IMR-90 (cell line): ENCODE measurements at regions not wholly inside any gene's neighbourhood (a gene's known extent, or its start where the extent isn't known, plus 50 kb on each side); places are given as distances from the start of the nearest gene placed in this dataset.

Experiments used
- ATAC-seq: fragments of 200-7000 bp; cut with Tn5 transposase; 2 replicates; pipeline ENCODE4 v1.9.1; 2020; ENCODE audit warnings: low read depth, mild to moderate bottlenecking, moderate library complexity
- BruUV-seq: library from RNA; stranded (reverse); fragments of 400-500 nt; replicated peaks from 2 replicates; lab custom pipeline; 2021; lab: Mats Ljungman, UMichigan
- CTCF ChIA-PET: fragments of 300-600 bp; formaldehyde crosslinking; extraction: SDS; loops from one replicate; lab custom pipeline; 2021; ENCODE audit warnings: antibody characterized with exemption; lab: Yijun Ruan, JAX
- POLR2A ChIA-PET: fragments of 300-600 bp; sonication (Branson Sonifier 250); formaldehyde crosslinking; loops from one replicate; lab custom pipeline; 2022; ENCODE audit warnings: antibody characterized with exemption; ENCODE audit not compliant: unreplicated experiment; lab: Charles Lee
- DNase-seq: peaks from one replicate; pipeline ENCODE4 v3.0.0; 2013
- H2AFZ ChIP-seq: replicated peaks from 2 replicates; pipeline ENCODE3; 2013; ENCODE audit warnings: low read length, mild to moderate bottlenecking; ENCODE audit not compliant: poor library complexity
- H2AK5ac ChIP-seq: 2 replicates; pipeline ENCODE4 v1.6.1; 2013; ENCODE audit warnings: low read depth, low read length, inconsistent platforms
- H2AK9ac ChIP-seq: replicated peaks from 2 replicates; pipeline ENCODE3; 2013; ENCODE audit warnings: mild to moderate bottlenecking, low read depth, low read length, moderate library complexity; ENCODE audit not compliant: poor library complexity
- H2BK120ac ChIP-seq: 2 replicates; pipeline ENCODE4 v1.6.1; 2013; ENCODE audit warnings: low read depth, low read length, inconsistent platforms
- H2BK15ac ChIP-seq: 3 replicates; pipeline ENCODE4 v1.6.1; 2013; ENCODE audit warnings: low read depth, low read length, inconsistent platforms
- H2BK20ac ChIP-seq: 2 replicates; pipeline ENCODE4 v1.6.1; 2013; ENCODE audit warnings: low read depth, mild to moderate bottlenecking, inconsistent platforms, low read length, moderate library complexity
- H2BK5ac ChIP-seq: 2 replicates; pipeline ENCODE4 v1.6.1; 2013; ENCODE audit warnings: mild to moderate bottlenecking, low read depth, low read length, inconsistent platforms; ENCODE audit not compliant: poor library complexity, severe bottlenecking
- H3K14ac ChIP-seq: replicated peaks from 2 replicates; pipeline ENCODE4 v1.6.1; 2013; ENCODE audit warnings: low read depth, low read length, inconsistent platforms
- H3K18ac ChIP-seq: 2 replicates; pipeline ENCODE4 v1.6.1; 2013; ENCODE audit warnings: low read depth, low read length, control low read depth
- H3K23ac ChIP-seq: 2 replicates; pipeline ENCODE4 v1.6.1; 2013; ENCODE audit warnings: low read depth, low read length, inconsistent platforms
- H3K27ac ChIP-seq: 2 replicates; pipeline ENCODE4 v1.5.1; 2013; ENCODE audit warnings: mild to moderate bottlenecking, control low read depth, low read length; ENCODE audit not compliant: insufficient read depth
- H3K27me3 ChIP-seq: 2 replicates; pipeline ENCODE4 v1.6.1; 2013; ENCODE audit warnings: low read length; ENCODE audit not compliant: control insufficient read depth, insufficient read depth
- H3K36me3 ChIP-seq: 2 replicates; pipeline ENCODE4 v1.6.1; 2013; ENCODE audit warnings: low read length, mixed read lengths; ENCODE audit not compliant: control insufficient read depth, insufficient read depth
- H3K4ac ChIP-seq: 2 replicates; pipeline ENCODE4 v1.6.1; 2013; ENCODE audit warnings: low read depth, low read length, inconsistent platforms
- H3K4me1 ChIP-seq: 2 replicates; pipeline ENCODE4 v1.6.1; 2013; ENCODE audit warnings: low read length, mixed read lengths; ENCODE audit not compliant: control insufficient read depth, insufficient read depth
- H3K4me2 ChIP-seq: 2 replicates; pipeline ENCODE4 v1.6.1; 2013; ENCODE audit warnings: low read depth, mild to moderate bottlenecking, control low read depth, low read length, moderate library complexity
- H3K4me3 ChIP-seq: 2 replicates; pipeline ENCODE4 v1.5.1; 2013; ENCODE audit warnings: low read depth, mild to moderate bottlenecking, control low read depth, low read length, moderate library complexity; ENCODE audit not compliant: insufficient read depth
- H3K56ac ChIP-seq: 2 replicates; pipeline ENCODE4 v1.6.1; 2013; ENCODE audit warnings: low read length, inconsistent platforms; ENCODE audit not compliant: insufficient read depth; ENCODE audit errors: extremely low read depth
- H3K79me1 ChIP-seq, 2 experiments: 2 replicates each; pipeline ENCODE4 v1.6.1; 2013; ENCODE audit warnings: low read length in 2 of 2, inconsistent platforms in 1 of 2, low read depth in 1 of 2
- H3K9ac ChIP-seq: 2 replicates; pipeline ENCODE4 v1.6.1; 2013; ENCODE audit warnings: low read depth, low read length, control low read depth
- H3K9me1 ChIP-seq: 2 replicates; pipeline ENCODE4 v1.6.1; 2013; ENCODE audit warnings: low read length, inconsistent platforms; ENCODE audit not compliant: insufficient read depth
- H3K9me3 ChIP-seq: 2 replicates; pipeline ENCODE4 v1.6.1; 2013; ENCODE audit warnings: low read length; ENCODE audit not compliant: control insufficient read depth, insufficient read depth
- H4K20me1 ChIP-seq: 2 replicates; pipeline ENCODE4 v1.6.1; 2013; ENCODE audit warnings: low read length, inconsistent platforms; ENCODE audit not compliant: insufficient read depth
- H4K5ac ChIP-seq: 2 replicates; pipeline ENCODE4 v1.6.1; 2013; ENCODE audit warnings: mild to moderate bottlenecking, low read depth, low read length, control low read depth
- H4K8ac ChIP-seq, 2 experiments: 2 replicates each; pipeline ENCODE4 v1.6.1; 2013; ENCODE audit warnings: low read depth in 2 of 2, low read length in 2 of 2, control low read depth in 1 of 2, inconsistent platforms in 1 of 2
- H4K91ac ChIP-seq: 2 replicates; pipeline ENCODE4 v1.6.1; 2013; ENCODE audit warnings: low read depth, low read length, inconsistent platforms; ENCODE audit not compliant: insufficient read depth
- CEBPB ChIP-seq: IDR thresholded peaks from 2 replicates; pipeline ENCODE4 v1.6.1; 2012; ENCODE audit warnings: low read depth, low read length, improper control_type of control experiment
- CHD1 ChIP-seq: IDR thresholded peaks from 2 replicates; pipeline ENCODE4 v1.6.1; 2012; ENCODE audit warnings: low read depth, low read length, improper control_type of control experiment
- CTCF ChIP-seq: conservative IDR thresholded peaks from 2 replicates; pipeline ENCODE4 v1.5.1; 2012; ENCODE audit warnings: mild to moderate bottlenecking, low read depth, low read length, improper control_type of control experiment
- ELK1 ChIP-seq: fragments of 150-350 bp; IDR thresholded peaks from 2 replicates; pipeline ENCODE4 v1.6.1; 2016; ENCODE audit warnings: low read depth, mild to moderate bottlenecking, low read length, moderate library complexity, borderline replicate concordance
- FOS ChIP-seq: fragments of 150-350 bp; IDR thresholded peaks from 2 replicates; pipeline ENCODE4 v1.6.1; 2016; ENCODE audit warnings: low read depth, low read length
- MAFK ChIP-seq: IDR thresholded peaks from 2 replicates; pipeline ENCODE4 v1.6.1; 2012; ENCODE audit warnings: low read depth, low read length, improper control_type of control experiment
- MAZ ChIP-seq: IDR thresholded peaks from 2 replicates; pipeline ENCODE4 v1.6.1; 2012; ENCODE audit warnings: low read depth, mild to moderate bottlenecking, low read length, improper control_type of control experiment, moderate library complexity, borderline replicate concordance
- MXI1 ChIP-seq: IDR thresholded peaks from 2 replicates; pipeline ENCODE4 v1.6.1; 2012; ENCODE audit warnings: low read depth, mild to moderate bottlenecking, low read length, moderate library complexity, borderline replicate concordance
- NFE2L2 ChIP-seq: fragments of 150-350 bp; IDR thresholded peaks from 2 replicates; pipeline ENCODE4 v1.6.1; 2016; ENCODE audit warnings: low read depth, mild to moderate bottlenecking, low read length
- POLR2A ChIP-seq: IDR thresholded peaks from 2 replicates; pipeline ENCODE4 v1.6.1; 2012; ENCODE audit warnings: mild to moderate bottlenecking, low read depth, low read length
- RAD21 ChIP-seq: IDR thresholded peaks from 2 replicates; pipeline ENCODE4 v1.6.1; 2012; ENCODE audit warnings: low read length, improper control_type of control experiment
- RCOR1 ChIP-seq: IDR thresholded peaks from 2 replicates; pipeline ENCODE4 v1.6.1; 2012; ENCODE audit warnings: mild to moderate bottlenecking, low read length, improper control_type of control experiment; ENCODE audit not compliant: insufficient replicate concordance
- RFX5 ChIP-seq: IDR thresholded peaks from 2 replicates; pipeline ENCODE4 v1.8.0; 2012; ENCODE audit warnings: low read depth, mild to moderate bottlenecking, low read length, moderate library complexity
- SMC3 ChIP-seq: fragments of 150-350 bp; IDR thresholded peaks from 2 replicates; pipeline ENCODE4 v1.6.1; 2016; ENCODE audit warnings: low read depth, mild to moderate bottlenecking, antibody characterized with exemption, low read length, moderate library complexity
- WGBS, 2 experiments: methylation state at CpG; one replicate each; pipeline versions ENCODE4 v1.1.5 to v1.1.7; 2013; ENCODE audit warnings: missing lambda C conversion rate in 2 of 2; ENCODE audit not compliant: insufficient read length in 1 of 2; ENCODE audit errors: extremely low coverage in 2 of 2; 5-methylcytosine and 5-hydroxymethylcytosine counted together
- dilution Hi-C: fragments of 300-500 bp; cut with HindIII; formaldehyde crosslinking; loops from one replicate; pipeline ENCODE4 v1.14.3; 2018; ENCODE audit warnings: low sequenced_read_pairs; ENCODE audit not compliant: unreplicated experiment
- in situ Hi-C: fragments of 300-500 bp; cut with MboI; formaldehyde crosslinking; loops from 3 replicates; pipeline ENCODE4 v1.14.3; 2019; ENCODE audit warnings: low sequenced_read_pairs, inconsistent platforms, mixed read lengths
- intact Hi-C: fragments of 100-400 bp; cut with micrococcal nuclease; formaldehyde crosslinking; loops from 2 replicates; pipeline ENCODE4 v1.10.0; 2022
- TF ChIP-seq, protein P1 (sequence below): fragments of 150-350 bp; IDR thresholded peaks from 2 replicates; pipeline ENCODE4 v1.6.1; 2017; ENCODE audit warnings: mild to moderate bottlenecking, antibody characterized with exemption, low read length, low read depth

DNA sequence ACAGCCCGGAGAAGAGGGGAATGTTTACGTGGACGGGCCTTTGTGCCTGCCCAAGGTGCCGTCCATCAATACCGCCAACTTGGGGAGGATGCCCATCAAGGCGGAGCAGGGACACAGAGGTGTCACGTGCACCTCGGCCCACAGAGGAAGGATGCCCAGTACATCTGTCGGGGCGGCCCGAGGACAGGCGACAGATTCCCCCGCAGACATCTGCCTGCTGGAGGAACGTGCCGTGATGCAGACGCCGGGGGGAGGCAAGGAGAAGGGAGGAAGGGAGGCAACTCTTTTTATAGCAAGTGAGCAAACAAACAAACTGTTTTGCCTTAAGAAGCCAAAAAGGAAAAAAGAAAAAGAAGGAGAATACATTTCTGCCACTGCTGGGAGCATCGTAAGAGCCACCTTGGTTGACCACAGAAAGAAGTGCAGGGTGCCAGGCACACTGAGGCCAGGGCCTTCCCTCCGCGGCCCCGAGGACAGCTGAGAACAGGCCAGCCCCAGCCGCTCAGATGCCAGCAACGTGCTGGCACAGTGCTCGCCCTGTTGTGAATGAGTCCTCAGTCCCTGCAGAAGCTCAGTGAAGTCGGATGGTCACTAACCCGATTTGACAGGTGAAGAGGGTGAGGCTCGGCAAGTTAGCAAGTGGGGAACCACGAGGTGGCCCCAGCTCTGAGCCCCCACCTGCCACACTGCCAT is 146.4 kb downstream of the RBFOX3 start:
- H3K4me3 ChIP-seq, result no peak overlapping the region
- no peaks in the 10 kb centered on the region for H4K20me1 ChIP-seq
- no peak overlapping the region for H3K14ac ChIP-seq
- H2BK5ac ChIP-seq, result no peak overlapping the region
- H3K27ac ChIP-seq, result no peak overlapping the region
- DNase-seq (no peak), ATAC-seq (no peak)
- no peak overlapping the region for H3K23ac ChIP-seq
- H3K18ac ChIP-seq, result no peak overlapping the region
- no peak overlapping the region for H2AK9ac ChIP-seq
- H3K9me1 ChIP-seq, result no peaks in the 10 kb centered on the region
- H3K79me1 ChIP-seq, result no peaks in the 10 kb centered on the region
- no peaks in the 10 kb centered on the region for H3K27me3 ChIP-seq
- in situ Hi-C loops (no loop called here), dilution Hi-C loops (no loop called here), intact Hi-C loops (no loop called here)
- H4K91ac ChIP-seq, result no peak overlapping the region
- TF ChIP-seq POLR2A (no peak), NFE2L2 (no peak), MXI1 (no peak), RFX5 (no peak), RAD21 (no peak), MAZ (no peak), CHD1 (no peak), MAFK (no peak), ELK1 (no peak), CTCF (no peak), CEBPB (no peak), FOS (no peak), SMC3 (no peak), RCOR1 (no peak)
- TF ChIP-seq, protein P1, sequence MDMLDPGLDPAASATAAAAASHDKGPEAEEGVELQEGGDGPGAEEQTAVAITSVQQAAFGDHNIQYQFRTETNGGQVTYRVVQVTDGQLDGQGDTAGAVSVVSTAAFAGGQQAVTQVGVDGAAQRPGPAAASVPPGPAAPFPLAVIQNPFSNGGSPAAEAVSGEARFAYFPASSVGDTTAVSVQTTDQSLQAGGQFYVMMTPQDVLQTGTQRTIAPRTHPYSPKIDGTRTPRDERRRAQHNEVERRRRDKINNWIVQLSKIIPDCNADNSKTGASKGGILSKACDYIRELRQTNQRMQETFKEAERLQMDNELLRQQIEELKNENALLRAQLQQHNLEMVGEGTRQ, result no peak
- no peak overlapping the region for H3K9ac ChIP-seq
- H4K8ac ChIP-seq, result no peak overlapping the region
- no peak overlapping the region; the same call in 1 of the 2 replicates for H3K56ac ChIP-seq
- H2AFZ ChIP-seq, result no peak overlapping the region
- WGBS, 2 experiments, result 50% methylated on average over 11 of the region's 28 CpGs; no CpG with 5 or more reads in 1 of the 2 experiments
- no peak overlapping the region for H2AK5ac ChIP-seq
- no peaks in the 10 kb centered on the region for H3K9me3 ChIP-seq
- H2BK120ac ChIP-seq, result no peak overlapping the region
- no peak overlapping the region for H2BK15ac ChIP-seq
- H3K4me2 ChIP-seq, result no peak overlapping the region
- H4K5ac ChIP-seq, result no peak overlapping the region
- ChIA-PET CTCF (interaction anchor here (0.5 kb wide), 1 partner anchor 969 kb away, joined by 3 read pairs; no protein-coding TSS in a partner anchor), POLR2A (no interaction called here)
- H3K36me3 ChIP-seq, result no peaks in the 10 kb centered on the region
- BruUV-seq, result no TSS peak
- H2BK20ac ChIP-seq, result no peak overlapping the region
- no peak overlapping the region for H3K4ac ChIP-seq
- no peaks in the 10 kb centered on the region for H3K4me1 ChIP-seq
